SK-N-SH (cell line): ENCODE measurements at regions not wholly inside any gene's neighbourhood (a gene's known extent, or its start where the extent isn't known, plus 50 kb on each side); places are given as distances from the start of the nearest gene placed in this dataset.

ENCODE experiments used
- CTCF ChIA-PET: fragments of 300-600, 350-600 bp; formaldehyde crosslinking; extraction: SDS; loops from one replicate; lab custom pipeline; 2021; lab: Yijun Ruan, JAX
- POLR2A ChIA-PET: fragments of 350-600 bp; sonication (Branson Sonifier 250); formaldehyde crosslinking; extraction: SDS; loops from one replicate; lab custom pipeline; 2020; ENCODE audit warnings: antibody characterized with exemption, inconsistent platforms; lab: Yijun Ruan, JAX
- DNase-seq: peaks from one replicate; pipeline ENCODE4 v3.0.0; 2012
- H2AFZ ChIP-seq: fragments of 200-600 bp; sonication (generic); 2 replicates; pipeline ENCODE4 v1.8.1; 2016; ENCODE audit warnings: antibody characterized with exemption, mild to moderate bottlenecking, low read depth
- H3F3A ChIP-seq: fragments of 200-600 bp; sonication (generic); replicated peaks from 2 replicates; pipeline ENCODE3; 2016; ENCODE audit warnings: antibody characterized with exemption, mild to moderate bottlenecking; ENCODE audit not compliant: insufficient read depth
- H3K27ac ChIP-seq, 2 experiments: fragments of 200-500 bp in 1 of 2; fragments of 200-600 bp in 1 of 2; sonication (Bioruptor generic) in 1 of 2; sonication (generic), shearing (Covaris generic) in 1 of 2; 2 replicates each; pipeline versions ENCODE4 v1.5.1 to v1.6.1; 2014 to 2016; ENCODE audit warnings: low read depth in 2 of 2, inconsistent platforms in 1 of 2, low read length in 1 of 2, mild to moderate bottlenecking in 1 of 2, mixed read lengths in 1 of 2
- H3K27me3 ChIP-seq: fragments of 200-600 bp; sonication (generic), shearing (Covaris generic); 2 replicates; pipeline ENCODE4 v1.6.1; 2016; ENCODE audit warnings: mixed run types; ENCODE audit not compliant: insufficient read depth
- H3K36me3 ChIP-seq, 2 experiments: fragments of 200-500 bp in 1 of 2; fragments of 200-600 bp in 1 of 2; sonication (Bioruptor generic) in 1 of 2; sonication (generic) in 1 of 2; replicated peaks in 1 of 2; 2 replicates each; pipeline versions ENCODE3 to v1.5.1; 2014 to 2016; ENCODE audit warnings: low read length in 1 of 2, mild to moderate bottlenecking in 1 of 2; ENCODE audit not compliant: insufficient read depth in 2 of 2, control insufficient read depth in 1 of 2
- H3K4me1 ChIP-seq, 2 experiments: fragments of 200-500 bp in 1 of 2; fragments of 200-600 bp in 1 of 2; sonication (Bioruptor generic) in 1 of 2; sonication (generic), shearing (Covaris generic) in 1 of 2; 2 replicates each; pipeline versions ENCODE4 v1.5.1 to v1.6.1; 2014 to 2016; ENCODE audit warnings: low read depth in 1 of 2, low read length in 1 of 2, mixed run types in 1 of 2; ENCODE audit not compliant: insufficient read depth in 2 of 2, control insufficient read depth in 1 of 2
- H3K4me2 ChIP-seq: fragments of 200-600 bp; sonication (generic), shearing (Covaris generic); 2 replicates; pipeline ENCODE4 v1.6.1; 2017; ENCODE audit warnings: mixed run types
- H3K4me3 ChIP-seq, 2 experiments: fragments of 200-500 bp in 1 of 2; fragments of 200-600 bp in 1 of 2; sonication (Bioruptor generic) in 1 of 2; sonication (generic), shearing (Covaris generic) in 1 of 2; 2 replicates each; pipeline versions ENCODE4 v1.5.1 to v1.8.1; 2014 to 2016; ENCODE audit warnings: low read depth in 2 of 2, inconsistent platforms in 1 of 2, low read length in 1 of 2, mild to moderate bottlenecking in 1 of 2, mixed read lengths in 1 of 2, moderate library complexity in 1 of 2
- H3K79me2 ChIP-seq: fragments of 200-600 bp; sonication (generic); 2 replicates; pipeline ENCODE4 v1.8.1; 2017; ENCODE audit warnings: mild to moderate bottlenecking; ENCODE audit not compliant: insufficient read depth
- H3K9ac ChIP-seq: fragments of 200-600 bp; sonication (generic); 2 replicates; pipeline ENCODE4 v1.6.1; 2017; ENCODE audit warnings: mixed run types
- H3K9me2 ChIP-seq: fragments of 200-600 bp; sonication (generic); 2 replicates; pipeline ENCODE4 v1.6.1; 2017; ENCODE audit warnings: mixed run types
- H3K9me3 ChIP-seq: fragments of 200-600 bp; sonication (generic); 2 replicates; pipeline ENCODE4 v1.6.1; 2017; ENCODE audit warnings: mixed run types, mild to moderate bottlenecking, moderate library complexity
- H4K20me1 ChIP-seq: fragments of 200-600 bp; sonication (generic); 2 replicates; pipeline ENCODE4 v1.6.1; 2017; ENCODE audit warnings: mild to moderate bottlenecking, mixed run types; ENCODE audit not compliant: insufficient read depth
- EP300 ChIP-seq, 2 experiments: IDR thresholded peaks; 2 replicates each; pipeline versions ENCODE4 v1.4.0 to v1.6.1; 2012; ENCODE audit warnings: borderline replicate concordance in 1 of 2, low read depth in 1 of 2, low read length in 1 of 2
- EZH2phosphoT487 ChIP-seq: fragments of 200-600 bp; sonication (generic); IDR thresholded peaks from 2 replicates; pipeline ENCODE4 v1.6.1; 2017; ENCODE audit warnings: low read depth, mixed run types, mild to moderate bottlenecking, antibody characterized with exemption, moderate library complexity, borderline replicate concordance
- FOSL2 ChIP-seq: IDR thresholded peaks from 2 replicates; pipeline ENCODE4 v1.4.0; 2012; ENCODE audit warnings: low read depth, mild to moderate bottlenecking, moderate library complexity, borderline replicate concordance
- GABPA ChIP-seq: IDR thresholded peaks from 2 replicates; pipeline ENCODE4 v1.4.0; 2012; ENCODE audit warnings: low read depth, mild to moderate bottlenecking
- GATA2 ChIP-seq: sonication (generic); formaldehyde crosslinking; IDR thresholded peaks from 2 replicates; pipeline ENCODE4 v1.5.0; 2020; ENCODE audit warnings: mild to moderate bottlenecking, missing genetic modification reagents
- JUND ChIP-seq: IDR thresholded peaks from 2 replicates; pipeline ENCODE4 v1.4.0; 2012
- MEF2A ChIP-seq: IDR thresholded peaks from 2 replicates; pipeline ENCODE4 v1.4.0; 2012; ENCODE audit warnings: low read depth, borderline replicate concordance
- RCOR1 ChIP-seq: fragments of 150-350 bp; IDR thresholded peaks from 2 replicates; pipeline ENCODE4 v1.6.1; 2017; ENCODE audit warnings: antibody characterized with exemption, low read length
- RFX5 ChIP-seq: IDR thresholded peaks from 2 replicates; pipeline ENCODE4 v1.6.1; 2012; ENCODE audit warnings: mild to moderate bottlenecking, improper control_type of control experiment, low read length
- TAF1 ChIP-seq: IDR thresholded peaks from 2 replicates; pipeline ENCODE4 v1.6.1; 2012; ENCODE audit warnings: low read depth, mild to moderate bottlenecking, low read length, moderate library complexity, borderline replicate concordance
- YY1 ChIP-seq: IDR thresholded peaks from 2 replicates; pipeline ENCODE4 v1.4.0; 2012; ENCODE audit warnings: low read depth, mild to moderate bottlenecking
- WGBS: methylation state at CpG from one replicate; pipeline ENCODE4 v1.1.6; 2017; ENCODE audit warnings: low lambda C conversion rate; 5-methylcytosine and 5-hydroxymethylcytosine counted together
- TF ChIP-seq, protein P1 (sequence below): fragments of 150-350 bp; IDR thresholded peaks from 2 replicates; pipeline ENCODE4 v1.6.1; 2017; ENCODE audit warnings: antibody characterized with exemption, low read length, low read depth, borderline replicate concordance
- TF ChIP-seq, protein P2 (sequence below): fragments of 200-600 bp; sonication (generic); IDR thresholded peaks from 2 replicates; pipeline ENCODE4 v1.6.1; 2017; ENCODE audit warnings: antibody characterized with exemption, mild to moderate bottlenecking, moderate library complexity
- TF ChIP-seq, protein P3 (sequence below): IDR thresholded peaks from 2 replicates; pipeline ENCODE4 v1.4.0; 2012; ENCODE audit warnings: low read depth, borderline replicate concordance

DNA sequence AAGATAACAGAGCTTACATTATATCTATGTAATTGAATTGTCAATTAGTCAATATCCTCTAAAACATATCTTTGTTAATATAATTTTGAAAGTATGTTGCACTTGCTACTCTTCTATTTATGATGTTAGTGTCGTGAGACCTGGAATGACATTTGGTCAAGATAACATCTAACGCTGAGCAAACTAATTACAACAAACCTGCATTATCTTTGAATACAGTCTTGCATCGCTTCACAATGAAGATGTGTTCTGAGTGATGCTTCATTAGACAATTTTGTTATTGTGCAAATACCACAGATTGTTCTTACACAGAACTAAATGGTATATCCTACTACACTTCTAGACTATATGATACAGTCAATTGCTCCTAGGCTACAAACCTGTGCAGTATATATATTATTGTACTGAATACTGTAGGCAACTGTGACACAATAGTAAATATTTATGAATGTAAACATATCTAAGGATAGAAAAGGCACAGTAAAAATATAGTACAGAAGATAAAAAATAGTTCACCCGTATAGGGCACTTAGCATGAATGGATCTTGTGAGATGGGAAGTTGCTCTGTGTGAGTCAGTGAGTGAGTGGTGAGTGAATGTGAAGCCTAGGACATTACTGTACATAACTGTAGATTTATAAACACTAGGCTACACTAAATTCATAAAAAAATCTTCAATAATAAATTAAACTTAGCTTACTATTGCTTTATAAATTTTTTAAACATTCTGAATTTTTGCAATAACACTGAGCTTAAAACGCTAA lies 1773.8 kb downstream of the PCDH9 start:
- Histone ChIP-seq H3F3A (no peaks in the 10 kb centered on the region), H3K27ac (no peak overlapping the region), H4K20me1 (no peaks in the 10 kb centered on the region), H3K4me2 (no peak overlapping the region), H3K4me3 (no peak overlapping the region), H2AFZ (no peak overlapping the region), H3K9me3 (no peaks in the 10 kb centered on the region), H3K9me2 (no peaks in the 10 kb centered on the region), H3K4me1 (no peaks in the 10 kb centered on the region; a peak in 1 of 4 replicates), H3K27me3 (no peaks in the 10 kb centered on the region), H3K36me3 (no peaks in the 10 kb centered on the region), H3K79me2 (no peaks in the 10 kb centered on the region), H3K9ac (no peak overlapping the region)
- 59% methylated on average over 5 of the region's 5 CpGs for WGBS
- TF ChIP-seq TAF1 (no peak), EP300 (IDR thresholded peaks at IDR 0.05; ENCODE audit: borderline replicate concordance in 1 of 2, low read depth in 1 of 2, low read length in 1 of 2) (peak in 1 of 2 experiments; percentile 37; a peak in 1 of 4 replicates), FOSL2 (no peak), JUND (no peak), GATA2 (CRISPR knock-in tag) (peak; percentile 56; the same call in 1 of the 2 replicates)
- DNase-seq: no peak
- CTCF ChIA-PET: interaction anchor here (0.9 kb wide), 1 partner anchor 984 kb away, joined by 3 read pairs; no protein-coding TSS in a partner anchor
- POLR2A ChIA-PET: no interaction called here

DNA sequence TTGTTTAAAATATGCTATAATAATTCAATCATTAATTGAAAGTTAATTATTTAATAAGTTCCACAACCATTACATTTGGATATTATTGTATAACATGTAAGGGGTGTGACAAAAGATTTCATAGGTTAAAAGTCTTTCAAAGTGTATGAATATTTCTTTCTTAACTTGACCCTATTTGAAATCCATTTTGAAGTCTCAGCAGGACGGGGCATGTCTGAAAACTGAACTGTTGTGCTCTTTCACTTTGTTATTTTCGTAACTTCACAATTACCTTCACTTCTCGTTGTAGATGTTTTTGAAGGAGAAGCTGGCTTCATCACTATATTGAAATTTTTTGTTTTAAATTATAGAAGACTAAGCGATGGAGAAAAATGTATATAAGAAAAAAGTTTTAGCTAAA lies 1775.7 kb downstream of the PCDH9 start:
- Histone ChIP-seq H2AFZ (no peak overlapping the region), H3K4me2 (no peak overlapping the region), H3F3A (no peaks in the 10 kb centered on the region), H3K9ac (no peak overlapping the region), H4K20me1 (no peaks in the 10 kb centered on the region), H3K9me3 (no peaks in the 10 kb centered on the region), H3K4me3 (no peak overlapping the region), H3K4me1 (no peaks in the 10 kb centered on the region; a peak in 1 of 4 replicates), H3K9me2 (no peaks in the 10 kb centered on the region), H3K27ac (no peak overlapping the region), H3K79me2 (no peaks in the 10 kb centered on the region), H3K27me3 (no peaks in the 10 kb centered on the region), H3K36me3 (no peaks in the 10 kb centered on the region)
- ChIA-PET CTCF (no interaction called here), POLR2A (no interaction called here)
- WGBS: 84% methylated on average over 4 of the region's 4 CpGs
- TF ChIP-seq, protein P1, sequence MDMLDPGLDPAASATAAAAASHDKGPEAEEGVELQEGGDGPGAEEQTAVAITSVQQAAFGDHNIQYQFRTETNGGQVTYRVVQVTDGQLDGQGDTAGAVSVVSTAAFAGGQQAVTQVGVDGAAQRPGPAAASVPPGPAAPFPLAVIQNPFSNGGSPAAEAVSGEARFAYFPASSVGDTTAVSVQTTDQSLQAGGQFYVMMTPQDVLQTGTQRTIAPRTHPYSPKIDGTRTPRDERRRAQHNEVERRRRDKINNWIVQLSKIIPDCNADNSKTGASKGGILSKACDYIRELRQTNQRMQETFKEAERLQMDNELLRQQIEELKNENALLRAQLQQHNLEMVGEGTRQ: no peak
- TF ChIP-seq GATA2 (CRISPR knock-in tag) (no peak), MEF2A (no peak), RCOR1 (no peak), RFX5 (no peak), YY1 (no peak), GABPA (no peak), EP300 (IDR thresholded peaks at IDR 0.05; ENCODE audit: borderline replicate concordance in 1 of 2, low read depth in 1 of 2, low read length in 1 of 2) (no peak), EZH2phosphoT487 (no peak)
- TF ChIP-seq, protein P2, sequence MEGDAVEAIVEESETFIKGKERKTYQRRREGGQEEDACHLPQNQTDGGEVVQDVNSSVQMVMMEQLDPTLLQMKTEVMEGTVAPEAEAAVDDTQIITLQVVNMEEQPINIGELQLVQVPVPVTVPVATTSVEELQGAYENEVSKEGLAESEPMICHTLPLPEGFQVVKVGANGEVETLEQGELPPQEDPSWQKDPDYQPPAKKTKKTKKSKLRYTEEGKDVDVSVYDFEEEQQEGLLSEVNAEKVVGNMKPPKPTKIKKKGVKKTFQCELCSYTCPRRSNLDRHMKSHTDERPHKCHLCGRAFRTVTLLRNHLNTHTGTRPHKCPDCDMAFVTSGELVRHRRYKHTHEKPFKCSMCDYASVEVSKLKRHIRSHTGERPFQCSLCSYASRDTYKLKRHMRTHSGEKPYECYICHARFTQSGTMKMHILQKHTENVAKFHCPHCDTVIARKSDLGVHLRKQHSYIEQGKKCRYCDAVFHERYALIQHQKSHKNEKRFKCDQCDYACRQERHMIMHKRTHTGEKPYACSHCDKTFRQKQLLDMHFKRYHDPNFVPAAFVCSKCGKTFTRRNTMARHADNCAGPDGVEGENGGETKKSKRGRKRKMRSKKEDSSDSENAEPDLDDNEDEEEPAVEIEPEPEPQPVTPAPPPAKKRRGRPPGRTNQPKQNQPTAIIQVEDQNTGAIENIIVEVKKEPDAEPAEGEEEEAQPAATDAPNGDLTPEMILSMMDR: no peak
- TF ChIP-seq, protein P3, sequence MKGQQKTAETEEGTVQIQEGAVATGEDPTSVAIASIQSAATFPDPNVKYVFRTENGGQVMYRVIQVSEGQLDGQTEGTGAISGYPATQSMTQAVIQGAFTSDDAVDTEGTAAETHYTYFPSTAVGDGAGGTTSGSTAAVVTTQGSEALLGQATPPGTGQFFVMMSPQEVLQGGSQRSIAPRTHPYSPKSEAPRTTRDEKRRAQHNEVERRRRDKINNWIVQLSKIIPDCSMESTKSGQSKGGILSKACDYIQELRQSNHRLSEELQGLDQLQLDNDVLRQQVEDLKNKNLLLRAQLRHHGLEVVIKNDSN: no peak
- DNase-seq: no peak
